DND-41 (cell line): ENCODE measurements at regions not wholly inside any gene's neighbourhood (a gene's known extent, or its start where the extent isn't known, plus 50 kb on each side); places are given as distances from the start of the nearest gene placed in this dataset.

Experiments
- CTCF ChIP-seq: IDR thresholded peaks from 2 replicates; pipeline ENCODE4 v1.5.1; 2012; ENCODE audit warnings: borderline replicate concordance, low read length, moderate library complexity, mild to moderate bottlenecking; ENCODE audit not compliant: poor library complexity, severe bottlenecking; ENCODE audit errors: extremely low read depth
- EZH2 ChIP-seq: IDR thresholded peaks from 3 replicates; pipeline ENCODE4 v1.6.1; 2012; ENCODE audit warnings: borderline replicate concordance, low read depth, mild to moderate bottlenecking, moderate library complexity, low read length, inconsistent platforms; ENCODE audit not compliant: severe bottlenecking

GRCh38 chr6:144809969-144810368 lies 524.8 kb downstream of the UTRN start:
- no peak for TF ChIP-seq CTCF
- no peak for TF ChIP-seq EZH2
